ENCODE measurements at regions not wholly inside any gene's neighbourhood (a gene's known extent, or its start where the extent isn't known, plus 50 kb on each side); places are given as distances from the start of the nearest gene placed in this dataset.
A peak's percentile ranks its signal among the peaks of the same experiment; 100 is the strongest.

DNA sequence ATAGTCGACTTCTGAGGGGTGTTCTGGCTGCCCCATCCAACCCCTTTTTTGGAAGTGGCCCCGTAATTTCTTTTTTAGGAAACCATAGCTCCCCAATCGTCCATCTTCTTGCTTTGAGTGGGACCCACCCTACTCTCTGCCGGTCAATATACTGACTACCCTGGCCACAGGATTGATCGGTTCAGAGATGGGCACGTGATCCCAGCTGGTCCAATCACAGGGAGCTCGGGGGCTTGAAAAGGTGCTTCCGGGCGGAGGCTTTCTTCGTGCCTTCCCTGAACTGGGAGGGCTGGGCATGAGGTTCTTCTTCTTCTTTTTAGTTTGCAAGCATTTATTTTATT lies 78.7 kb upstream of the SH3PXD2B start:
- no peaks in the 10 kb centered on the region for H3K79me1 ChIP-seq (ENCODE audit: low read depth, low read length)
- H3K9ac ChIP-seq (replicated peaks in 1 of 4; ENCODE audit: extremely low read depth in 1 of 4, low read depth in 3 of 4, low read length in 3 of 4) = no peak overlapping the region
- no peak overlapping the region for H3K23ac ChIP-seq (ENCODE audit: insufficient read length)
- ChIA-PET POLR2A (ENCODE audit: partially characterized antibody) (no interaction called here), CTCF (ENCODE audit: partially characterized antibody) (interaction anchor here (1.0 to 1.7 kb wide), 2 partner anchors 17 to 167 kb away, joined by 3 to 4 read pairs; no protein-coding TSS in a partner anchor)
- 0 out of 7 replicates have a peak, but pooled peaks cover 0 to 5% (median 0%) of the 10 kb centered on the region in 4 experiments for H3K27me3 ChIP-seq (replicated peaks in 1 of 4; ENCODE audit: control insufficient read depth in 3 of 4, extremely low read depth in 1 of 4, insufficient read depth in 3 of 4, low read length in 3 of 4)
- no peak overlapping the region for H2BK20ac ChIP-seq (ENCODE audit: low read length)
- H2BK15ac ChIP-seq (ENCODE audit: low read length) = no peak overlapping the region
- no peak overlapping the region for H2BK120ac ChIP-seq (replicated peaks; ENCODE audit: low read depth, low read length)
- H2BK12ac ChIP-seq (ENCODE audit: low read depth, low read length) = no peak overlapping the region
- H2AFZ ChIP-seq (ENCODE audit: low read length) = no peak overlapping the region
- no peaks in the 10 kb centered on the region for H3K4me1 ChIP-seq (replicated peaks in 1 of 4; ENCODE audit: control insufficient read depth in 3 of 4, insufficient read depth in 4 of 4, low read length in 3 of 4)
- TF ChIP-seq HDAC2 (IDR thresholded peaks at IDR 0.05; ENCODE audit: borderline replicate concordance in 1 of 2, low read depth in 2 of 2, low read length in 2 of 2) = no peak
- TF ChIP-seq, protein P1, sequence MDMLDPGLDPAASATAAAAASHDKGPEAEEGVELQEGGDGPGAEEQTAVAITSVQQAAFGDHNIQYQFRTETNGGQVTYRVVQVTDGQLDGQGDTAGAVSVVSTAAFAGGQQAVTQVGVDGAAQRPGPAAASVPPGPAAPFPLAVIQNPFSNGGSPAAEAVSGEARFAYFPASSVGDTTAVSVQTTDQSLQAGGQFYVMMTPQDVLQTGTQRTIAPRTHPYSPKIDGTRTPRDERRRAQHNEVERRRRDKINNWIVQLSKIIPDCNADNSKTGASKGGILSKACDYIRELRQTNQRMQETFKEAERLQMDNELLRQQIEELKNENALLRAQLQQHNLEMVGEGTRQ (IDR thresholded peaks at IDR 0.05; ENCODE audit: low read length) = peak; percentile 39
- no peak overlapping the region for H3K4ac ChIP-seq (replicated peaks; ENCODE audit: insufficient read length, low read depth, low read length)
- 78% methylated on average over 10 of the region's 10 CpGs; no CpG with 5 or more reads in 1 of the 2 experiments for WGBS, 2 experiments (ENCODE audit: extremely low coverage in 1 of 2, insufficient coverage in 1 of 2, insufficient read length in 1 of 2, insufficient replicate concordance in 2 of 2, low coverage in 1 of 2, low lambda C conversion rate in 2 of 2, missing lambda C conversion rate in 1 of 2)
- DNase-seq (ENCODE audit: low read depth in 1 of 2, low spot score in 2 of 2) (peak in 1 of 2 experiments; percentile 43), FAIRE-seq (no peak)
- H3K23me2 ChIP-seq (ENCODE audit: low read depth, low read length) = peaks cover 2% of the 10 kb centered on the region; the same call in 1 of the 2 replicates
- H3K79me2 ChIP-seq (ENCODE audit: control insufficient read depth in 1 of 2, insufficient read depth in 2 of 2, low read length in 2 of 2) = no peaks in the 10 kb centered on the region
- no peak overlapping the region for H3K27ac ChIP-seq (ENCODE audit: low read depth, low read length)
- H3K14ac ChIP-seq (ENCODE audit: insufficient read length) = no peak overlapping the region
- no peak overlapping the region for H2BK5ac ChIP-seq (ENCODE audit: low read depth, low read length)
- H3K4me2 ChIP-seq (ENCODE audit: insufficient read depth in 1 of 2, low read depth in 2 of 2, low read length in 2 of 2) = no peak overlapping the region
- H3K9me3 ChIP-seq (ENCODE audit: insufficient read depth in 2 of 2, low read depth in 1 of 2, low read length in 1 of 2) = no peaks in the 10 kb centered on the region
- H3K4me3 ChIP-seq (ENCODE audit: extremely low read depth in 1 of 4, insufficient read depth in 2 of 4, low read depth in 3 of 4, low read length in 4 of 4) = no peak overlapping the region
- no peak overlapping the region for H2AK5ac ChIP-seq (ENCODE audit: low read depth, low read length)
- H4K8ac ChIP-seq (ENCODE audit: extremely low read depth, insufficient read depth, low read length) = no peak overlapping the region
- no peak overlapping the region for H4K91ac ChIP-seq (replicated peaks; ENCODE audit: insufficient read length, low read length)
- no peak overlapping the region for H4K5ac ChIP-seq (ENCODE audit: insufficient read length, low read depth, low read length)
- H3K56ac ChIP-seq (replicated peaks; ENCODE audit: insufficient read length, low read depth, low read length) = no peak overlapping the region
- H3K18ac ChIP-seq (ENCODE audit: extremely low read depth, low read length) = no peak overlapping the region
- no peaks in the 10 kb centered on the region for H3K36me3 ChIP-seq (ENCODE audit: control insufficient read depth in 2 of 4, insufficient read depth in 4 of 4, low read length in 3 of 4)
- H4K20me1 ChIP-seq (replicated peaks in 1 of 2; ENCODE audit: control insufficient read depth in 1 of 2, insufficient read depth in 2 of 2, low read length in 2 of 2) = no peaks in the 10 kb centered on the region

All from H1 (cell line).